Keratinocyte (primary cell): ENCODE measurements at regions not wholly inside any gene's neighbourhood (a gene's known extent, or its start where the extent isn't known, plus 50 kb on each side); places are given as distances from the start of the nearest gene placed in this dataset.

Experiments
- DNase-seq: peaks from one replicate; pipeline ENCODE4 v3.0.0-alpha.2; 2011; ENCODE audit warnings: low read depth, missing footprints, low spot score
- FAIRE-seq: peaks from 2 replicates; lab custom pipeline; 2011; peaks lifted over from hg19 to GRCh38; lab: Jason Lieb, UNC
- H2AFZ ChIP-seq: 2 replicates; pipeline ENCODE4 v1.6.0; 2012; ENCODE audit warnings: low read length, control low read depth, inconsistent platforms; ENCODE audit not compliant: control insufficient read depth
- H3K27ac ChIP-seq: 2 replicates; pipeline ENCODE4 v1.5.1; 2011; ENCODE audit warnings: low read length; ENCODE audit not compliant: control insufficient read depth, insufficient read depth
- H3K27me3 ChIP-seq: 3 replicates; pipeline ENCODE4 v1.6.0; 2011; ENCODE audit warnings: low read length; ENCODE audit not compliant: control insufficient read depth, insufficient read depth; ENCODE audit errors: extremely low read depth
- H3K36me3 ChIP-seq, 2 experiments: 2 replicates in 1 of 2; 3 replicates in 1 of 2; pipeline ENCODE4 v1.5.1; 2011; ENCODE audit warnings: low read length in 2 of 2, mild to moderate bottlenecking in 1 of 2; ENCODE audit not compliant: control insufficient read depth in 2 of 2, insufficient read depth in 2 of 2; ENCODE audit errors: extremely low read depth in 1 of 2
- H3K4me1 ChIP-seq: 3 replicates; pipeline ENCODE4 v1.5.1; 2011; ENCODE audit warnings: low read length; ENCODE audit not compliant: control insufficient read depth, insufficient read depth; ENCODE audit errors: extremely low read depth
- H3K4me2 ChIP-seq: 3 replicates; pipeline ENCODE4 v1.6.0; 2011; ENCODE audit warnings: low read depth, low read length; ENCODE audit not compliant: control insufficient read depth, insufficient read depth; ENCODE audit errors: extremely low read depth
- H3K4me3 ChIP-seq, 3 experiments: fragments of 200-600 bp in 1 of 3; sonication (generic) in 1 of 3; 2 replicates in 2 of 3; 3 replicates in 1 of 3; pipeline ENCODE4 v1.5.1; 2011 to 2016; ENCODE audit warnings: low read length in 3 of 3, mild to moderate bottlenecking in 3 of 3, control low read depth in 2 of 3, inconsistent platforms in 1 of 3, low read depth in 1 of 3, mixed read lengths in 1 of 3, mixed run types in 1 of 3, moderate library complexity in 1 of 3; ENCODE audit not compliant: control insufficient read depth in 2 of 3, insufficient read depth in 2 of 3; ENCODE audit errors: extremely low read depth in 1 of 3
- H3K79me2 ChIP-seq: 2 replicates; pipeline ENCODE4 v1.6.0; 2012; ENCODE audit warnings: low read length; ENCODE audit not compliant: control insufficient read depth, insufficient read depth
- H3K9ac ChIP-seq: 3 replicates; pipeline ENCODE4 v1.6.0; 2011; ENCODE audit warnings: low read length; ENCODE audit not compliant: control insufficient read depth, insufficient read depth; ENCODE audit errors: extremely low read depth
- H3K9me1 ChIP-seq: 3 replicates; pipeline ENCODE4 v1.6.0; 2011; ENCODE audit warnings: low read length; ENCODE audit not compliant: control insufficient read depth, insufficient read depth; ENCODE audit errors: extremely low read depth
- H3K9me3 ChIP-seq: 2 replicates; pipeline ENCODE4 v1.5.1; 2012; ENCODE audit warnings: low read depth, low read length; ENCODE audit not compliant: control insufficient read depth
- H4K20me1 ChIP-seq: 3 replicates; pipeline ENCODE4 v1.6.0; 2011; ENCODE audit warnings: low read length; ENCODE audit not compliant: control insufficient read depth, insufficient read depth; ENCODE audit errors: extremely low read depth
- EZH2 ChIP-seq: IDR thresholded peaks from one replicate; pipeline ENCODE4 v1.6.1; 2012; ENCODE audit warnings: inconsistent platforms, mild to moderate bottlenecking, low read length, moderate library complexity
- dilution Hi-C: fragments of 300-500 bp; cut with MboI; formaldehyde crosslinking; loops from one replicate; pipeline ENCODE4 v1.7.0; 2020; ENCODE audit warnings: low sequenced_read_pairs; ENCODE audit not compliant: extremely low pct_ligation_motif_present
- TF ChIP-seq, protein P1 (sequence below), 3 experiments: IDR thresholded peaks in 1 of 3; conservative IDR thresholded peaks in 1 of 3; optimal IDR thresholded peaks in 1 of 3; 2 replicates in 2 of 3; 3 replicates in 1 of 3; pipeline versions ENCODE3 to v1.5.1; 2011; ENCODE audit warnings: low read length in 3 of 3, mild to moderate bottlenecking in 3 of 3, moderate library complexity in 2 of 3, control low read depth in 1 of 3, inconsistent platforms in 1 of 3; ENCODE audit not compliant: insufficient read depth in 2 of 3; ENCODE audit errors: extremely low read depth in 1 of 3

DNA sequence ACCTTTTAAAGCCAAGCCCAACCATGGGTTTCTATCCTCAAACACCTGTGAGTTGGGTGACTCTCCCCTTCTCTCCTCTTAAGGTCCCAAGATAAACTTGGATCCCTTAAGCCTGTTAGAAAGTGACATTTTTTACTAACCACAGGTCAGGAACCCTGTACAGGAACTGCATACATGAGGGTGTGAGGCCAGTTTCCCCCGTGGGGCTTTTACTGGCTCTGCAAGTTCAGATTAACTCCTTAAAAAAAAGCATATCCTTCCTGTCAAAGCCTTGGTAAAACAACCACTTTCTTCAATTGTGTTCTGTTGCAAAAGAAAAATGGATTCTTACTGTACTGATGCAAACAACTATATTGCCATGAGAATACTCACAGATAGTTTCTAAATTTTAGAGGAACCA lies 2638.7 kb upstream of the PCDH20 start:
- no peak for TF ChIP-seq EZH2
- TF ChIP-seq, protein P1, sequence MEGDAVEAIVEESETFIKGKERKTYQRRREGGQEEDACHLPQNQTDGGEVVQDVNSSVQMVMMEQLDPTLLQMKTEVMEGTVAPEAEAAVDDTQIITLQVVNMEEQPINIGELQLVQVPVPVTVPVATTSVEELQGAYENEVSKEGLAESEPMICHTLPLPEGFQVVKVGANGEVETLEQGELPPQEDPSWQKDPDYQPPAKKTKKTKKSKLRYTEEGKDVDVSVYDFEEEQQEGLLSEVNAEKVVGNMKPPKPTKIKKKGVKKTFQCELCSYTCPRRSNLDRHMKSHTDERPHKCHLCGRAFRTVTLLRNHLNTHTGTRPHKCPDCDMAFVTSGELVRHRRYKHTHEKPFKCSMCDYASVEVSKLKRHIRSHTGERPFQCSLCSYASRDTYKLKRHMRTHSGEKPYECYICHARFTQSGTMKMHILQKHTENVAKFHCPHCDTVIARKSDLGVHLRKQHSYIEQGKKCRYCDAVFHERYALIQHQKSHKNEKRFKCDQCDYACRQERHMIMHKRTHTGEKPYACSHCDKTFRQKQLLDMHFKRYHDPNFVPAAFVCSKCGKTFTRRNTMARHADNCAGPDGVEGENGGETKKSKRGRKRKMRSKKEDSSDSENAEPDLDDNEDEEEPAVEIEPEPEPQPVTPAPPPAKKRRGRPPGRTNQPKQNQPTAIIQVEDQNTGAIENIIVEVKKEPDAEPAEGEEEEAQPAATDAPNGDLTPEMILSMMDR (optimal IDR thresholded peaks at IDR 0.05 in 1 of 3, IDR thresholded peaks at IDR 0.05 in 1 of 3, conservative IDR thresholded peaks at IDR 0.05 in 1 of 3; ENCODE audit: extremely low read depth in 1 of 3, insufficient read depth in 2 of 3, low read length in 3 of 3) = no peak
- H3K27ac ChIP-seq = no peak overlapping the region
- FAIRE-seq (no peak), DNase-seq (no peak)
- no peaks in the 10 kb centered on the region for H4K20me1 ChIP-seq
- no peaks in the 10 kb centered on the region for H3K4me1 ChIP-seq
- H2AFZ ChIP-seq = no peak overlapping the region
- no peak overlapping the region for H3K4me3 ChIP-seq
- no peaks in the 10 kb centered on the region for H3K36me3 ChIP-seq
- H3K9ac ChIP-seq = no peak overlapping the region
- dilution Hi-C loops = no loop called here
- no peaks in the 10 kb centered on the region for H3K9me3 ChIP-seq
- no peak overlapping the region for H3K4me2 ChIP-seq
- no peaks in the 10 kb centered on the region for H3K79me2 ChIP-seq
- no peaks in the 10 kb centered on the region for H3K9me1 ChIP-seq
- no peaks in the 10 kb centered on the region for H3K27me3 ChIP-seq

DNA sequence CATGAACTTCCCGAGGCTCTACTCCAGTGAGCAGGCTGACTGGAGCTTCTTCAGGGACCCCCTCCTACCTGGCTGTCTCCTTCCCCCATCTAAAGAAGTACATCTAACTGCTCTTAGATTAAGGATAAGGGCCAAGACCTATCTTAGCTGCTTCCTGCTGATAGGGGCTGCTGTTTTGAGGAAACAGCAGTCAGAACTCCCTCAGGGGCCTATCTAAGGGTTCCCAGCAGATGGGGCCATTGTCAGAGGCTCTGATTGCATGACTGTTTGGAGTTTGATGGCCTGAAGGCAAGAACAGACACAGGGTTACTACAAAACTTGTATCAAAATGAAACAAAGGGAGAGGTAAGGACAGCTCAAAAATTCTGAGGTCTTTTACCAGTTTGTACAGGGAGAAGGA lies 2636.9 kb upstream of the PCDH20 start:
- H3K4me3 ChIP-seq = no peak overlapping the region
- H4K20me1 ChIP-seq = no peaks in the 10 kb centered on the region
- dilution Hi-C loops = no loop called here
- no peak for DNase-seq
- H3K27me3 ChIP-seq = no peaks in the 10 kb centered on the region
- H3K36me3 ChIP-seq = no peaks in the 10 kb centered on the region
- H3K4me2 ChIP-seq = no peak overlapping the region
- H3K79me2 ChIP-seq = no peaks in the 10 kb centered on the region
- no peaks in the 10 kb centered on the region for H3K9me3 ChIP-seq
- no peaks in the 10 kb centered on the region for H3K9me1 ChIP-seq
- TF ChIP-seq, protein P1 (optimal IDR thresholded peaks at IDR 0.05 in 1 of 3, IDR thresholded peaks at IDR 0.05 in 1 of 3, conservative IDR thresholded peaks at IDR 0.05 in 1 of 3; ENCODE audit: extremely low read depth in 1 of 3, insufficient read depth in 2 of 3, low read length in 3 of 3) = no peak
- TF ChIP-seq EZH2 = no peak
- FAIRE-seq = no peak
- no peaks in the 10 kb centered on the region for H3K4me1 ChIP-seq
- no peak overlapping the region for H3K9ac ChIP-seq
- H2AFZ ChIP-seq = no peak overlapping the region
- no peak overlapping the region for H3K27ac ChIP-seq
